NCI-H510A (cell line): ENCODE measurements at regions not wholly inside any gene's neighbourhood (a gene's known extent, or its start where the extent isn't known, plus 50 kb on each side); places are given as distances from the start of the nearest gene placed in this dataset.
"Not testable (repeated sequence)": the region's sequence is repeated elsewhere in the genome, so short reads cannot be mapped to it uniquely, and the experiment has no call there.

Experiments
- DNase-seq: peaks from one replicate; lab custom pipeline; 2025; lab: John Stamatoyannopoulos, UW

- DNase-seq, result no peak
These were observed 471.8 kb downstream of the IRS1 start for GRCh38 chr2:226327830-226328229.

GRCh38 chr2:226325526-226325925 is 474.1 kb downstream of the IRS1 start:
- no peak for DNase-seq

- DNase-seq, result no peak
These were observed 479.3 kb downstream of the IRS1 start for GRCh38 chr2:226320076-226320948.

DNA sequence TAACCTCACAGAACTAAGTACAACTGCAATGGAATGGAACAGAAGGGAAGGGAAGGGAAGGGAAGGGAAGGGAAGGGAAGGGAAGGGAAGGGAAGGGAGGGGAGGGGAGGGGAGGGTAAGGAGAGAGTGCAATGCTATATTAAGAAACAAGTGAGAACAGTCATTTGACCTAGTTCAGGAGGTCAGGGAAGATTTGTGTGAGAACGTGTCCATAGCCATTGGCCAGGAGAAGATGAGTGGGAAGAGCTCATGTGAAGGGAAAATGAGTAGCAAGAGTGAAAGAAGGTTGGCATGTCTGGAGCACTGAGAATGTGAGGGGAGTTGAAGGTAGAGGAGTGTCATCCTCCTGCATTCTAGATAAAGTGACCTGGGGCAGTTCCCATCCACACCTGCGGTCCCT is 481.6 kb downstream of the IRS1 start:
- DNase-seq, result no peak

- DNase-seq, result no peak
These were observed 486.6 kb downstream of the IRS1 start for GRCh38 chr2:226313060-226313459.

DNA sequence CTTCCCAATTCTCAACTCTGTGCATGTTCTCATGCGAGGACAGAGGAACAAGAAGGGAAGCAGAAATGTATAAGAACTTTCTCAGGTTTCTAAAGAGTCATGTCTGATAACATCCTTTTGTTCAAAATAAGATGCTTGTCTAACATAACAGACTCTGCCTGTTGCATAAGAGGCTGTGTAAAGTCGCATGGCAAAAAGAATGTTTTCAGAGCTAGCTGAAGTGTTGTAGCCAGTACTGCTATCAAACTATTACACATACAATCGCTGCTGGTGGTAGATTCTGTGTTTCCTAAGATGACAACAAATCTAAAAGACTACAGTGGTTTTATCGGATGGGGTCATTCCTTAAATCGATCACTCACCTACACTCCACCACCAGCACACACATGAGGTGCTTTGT is 487.5 kb downstream of the IRS1 start:
- no peak for DNase-seq

- no peak for DNase-seq
These were observed 489.5 kb downstream of the IRS1 start for GRCh38 chr2:226310146-226310545.

DNA sequence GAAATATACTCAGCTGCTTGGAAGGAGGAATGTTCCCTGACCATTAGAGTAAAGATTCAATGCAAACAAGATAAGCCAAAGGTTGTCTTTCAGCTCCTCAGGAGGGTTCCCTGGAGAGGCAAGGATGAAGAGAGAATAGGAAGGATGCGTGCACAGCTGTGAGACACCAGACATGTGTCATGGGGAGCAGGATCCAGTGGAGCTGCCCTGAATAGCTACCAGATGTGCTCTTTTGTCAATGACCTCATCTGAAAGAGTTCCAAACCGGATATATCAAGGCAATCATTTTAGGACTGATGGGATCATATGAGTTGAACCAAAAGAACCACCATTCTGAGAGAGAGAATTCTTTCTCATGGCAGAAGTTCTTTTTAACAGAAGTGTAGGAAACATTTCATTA is 490.6 kb downstream of the IRS1 start:
- DNase-seq, result no peak

DNA sequence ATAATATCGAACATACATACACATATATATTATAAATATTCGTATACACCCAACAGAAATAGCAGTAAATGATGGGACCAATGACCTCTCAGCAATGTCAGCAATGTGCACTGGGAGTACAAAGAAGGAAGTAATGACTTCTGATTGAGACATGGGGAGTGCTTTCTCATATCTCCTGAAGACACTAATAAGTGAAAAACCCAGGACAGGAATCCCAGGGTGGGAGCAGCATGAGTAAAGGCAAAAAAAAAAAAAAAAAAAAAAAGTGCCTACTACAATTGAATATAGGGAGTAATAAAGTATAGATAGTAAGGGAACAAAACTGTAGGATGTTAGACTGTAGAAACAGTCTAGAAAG is 491.3 kb downstream of the IRS1 start:
- no peak for DNase-seq

- no peak for DNase-seq
These were observed 491.9 kb downstream of the IRS1 start for GRCh38 chr2:226307487-226308322.

DNA sequence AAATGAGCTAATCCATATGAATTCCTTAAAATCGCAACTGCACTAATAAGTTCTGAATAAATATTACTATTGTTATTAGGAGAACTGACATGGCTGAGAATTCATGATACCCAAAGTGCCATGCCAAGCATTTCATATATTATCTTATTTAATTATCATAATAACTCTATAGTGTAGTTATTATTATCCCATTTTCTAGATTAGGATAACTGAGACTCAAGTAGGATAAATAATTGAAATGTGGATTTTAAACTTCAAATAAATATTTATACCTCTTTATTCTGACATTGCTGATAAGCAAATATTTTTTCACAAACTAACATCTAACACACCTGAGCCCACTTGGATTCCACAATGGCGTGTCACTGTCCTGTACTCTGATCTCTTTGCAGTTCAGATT is 492.7 kb downstream of the IRS1 start:
- no peak for DNase-seq

GRCh38 chr2:226304308-226304707 is 495.3 kb downstream of the IRS1 start:
- DNase-seq, result no peak

- DNase-seq, result no peak
These were observed 495.9 kb downstream of the IRS1 start for GRCh38 chr2:226303707-226304106.

GRCh38 chr2:226300196-226300886 is 499.3 kb downstream of the IRS1 start:
- no peak for DNase-seq

GRCh38 chr2:226299771-226300170 is 499.8 kb downstream of the IRS1 start:
- no peak for DNase-seq

- DNase-seq, result no peak
These were observed 503.9 kb downstream of the IRS1 start for GRCh38 chr2:226295681-226296080.

- no peak for DNase-seq
These were observed 504.5 kb downstream of the IRS1 start for GRCh38 chr2:226295123-226295522.

GRCh38 chr2:226291281-226291680 is 508.3 kb downstream of the IRS1 start:
- not testable (repeated sequence) for DNase-seq

GRCh38 chr2:226286916-226287315 is 512.7 kb downstream of the IRS1 start:
- DNase-seq, result no peak

DNA sequence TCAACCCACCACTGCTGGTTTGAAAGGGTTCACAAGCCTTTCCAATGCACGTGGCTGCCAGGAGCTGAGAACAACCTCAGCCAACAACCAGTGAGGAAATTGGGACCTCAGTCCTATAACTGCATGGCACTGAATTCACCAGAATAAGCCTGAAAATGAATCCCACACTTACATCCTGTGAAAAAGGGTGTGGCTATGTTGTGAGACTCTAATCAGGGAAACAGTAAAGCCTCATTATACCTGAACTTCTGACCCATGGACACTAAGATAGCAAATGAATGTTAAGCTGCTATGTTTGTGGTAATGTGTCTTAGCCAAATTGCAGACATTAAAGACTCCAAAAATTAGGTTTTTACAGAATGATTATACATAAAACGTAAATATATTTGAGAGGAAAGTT is 515.8 kb downstream of the IRS1 start:
- DNase-seq, result no peak

DNA sequence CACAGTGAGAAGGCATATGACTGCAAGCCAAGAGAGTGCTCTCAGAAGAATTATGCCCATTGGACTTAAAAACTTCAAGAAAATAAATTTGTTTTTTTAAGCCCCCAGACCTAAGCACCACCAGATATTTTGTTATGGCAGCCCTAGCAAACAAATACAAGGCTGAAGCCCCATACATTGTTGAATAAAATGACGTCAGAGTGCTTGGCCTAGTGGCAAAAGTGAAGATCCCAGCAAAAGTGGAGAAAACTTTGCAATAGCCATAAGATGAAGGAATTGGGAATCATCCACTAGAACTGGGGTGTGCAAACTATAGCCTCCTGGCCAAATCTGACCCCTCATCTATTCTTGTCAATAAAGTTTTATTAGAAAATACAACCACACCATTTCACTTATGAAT is 517.5 kb downstream of the IRS1 start:
- no peak for DNase-seq

DNA sequence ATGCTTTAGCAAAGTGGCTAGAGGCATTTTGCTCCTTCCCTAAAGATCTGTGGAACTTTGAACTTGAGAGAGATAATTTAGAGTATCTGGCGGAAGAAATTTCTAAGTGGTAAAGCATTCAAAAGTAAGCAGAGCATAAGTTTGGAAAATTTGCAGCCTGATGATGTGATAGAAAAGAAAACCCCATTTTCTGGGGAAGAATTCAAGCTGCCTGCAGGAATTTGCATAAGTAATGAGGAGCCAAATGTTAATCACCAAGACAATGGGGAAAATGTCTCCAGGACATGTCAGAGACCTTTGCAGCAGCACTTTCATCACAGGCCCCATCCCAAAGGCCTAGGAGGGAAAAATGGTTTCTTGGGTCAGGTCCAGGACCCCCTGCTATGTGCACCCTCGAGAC is 519.5 kb downstream of the IRS1 start:
- DNase-seq, result not testable (repeated sequence)

DNA sequence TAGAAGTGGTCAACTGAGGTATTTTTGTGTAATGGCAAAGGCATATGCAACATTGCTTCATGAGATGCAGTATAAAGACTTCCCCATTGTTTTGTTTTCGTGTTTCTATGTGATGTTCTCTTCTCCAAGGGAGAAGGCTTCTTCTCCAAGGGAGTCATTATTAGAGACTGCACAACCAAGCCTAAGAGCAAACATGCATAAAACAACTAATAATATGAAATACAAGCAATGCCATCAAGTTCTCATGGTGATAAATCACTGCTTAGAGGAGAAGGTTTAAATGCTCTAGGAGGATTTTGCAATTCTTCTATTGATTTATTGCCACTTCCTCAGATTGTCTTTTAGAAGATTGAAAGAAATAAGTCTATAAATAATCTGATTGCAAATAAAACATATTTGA is 524.4 kb downstream of the IRS1 start:
- no peak for DNase-seq
